H1 (cell line): ENCODE measurements at regions not wholly inside any gene's neighbourhood (a gene's known extent, or its start where the extent isn't known, plus 50 kb on each side); places are given as distances from the start of the nearest gene placed in this dataset.

Source experiments
- CTCF ChIA-PET: fragments of 300-600 bp; sonication (Branson Sonifier 250); formaldehyde crosslinking; loops from one replicate; lab custom pipeline; 2021; ENCODE audit not compliant: partially characterized antibody; lab: Charles Lee
- POLR2A ChIA-PET: fragments of 300-600 bp; sonication (Branson Sonifier 250); formaldehyde crosslinking; loops from one replicate; lab custom pipeline; 2021; ENCODE audit warnings: inconsistent platforms; ENCODE audit not compliant: partially characterized antibody; lab: Charles Lee
- DNase-seq, 2 experiments: peaks; one replicate each; pipeline versions ENCODE4 v3.0.0 to v3.0.0-alpha.2; 2010 to 2022; ENCODE audit warnings: low spot score in 2 of 2, low read depth in 1 of 2, mixed read lengths in 1 of 2
- FAIRE-seq: peaks from 2 replicates; lab custom pipeline; 2011; peaks lifted over from hg19 to GRCh38; lab: Jason Lieb, UNC
- H2AFZ ChIP-seq: 2 replicates; pipeline ENCODE4 v1.8.1; 2012; ENCODE audit warnings: low read length, inconsistent platforms
- H2AK5ac ChIP-seq: 2 replicates; pipeline ENCODE4 v1.6.1; 2013; ENCODE audit warnings: low read depth, low read length
- H2BK120ac ChIP-seq: replicated peaks from 2 replicates; pipeline ENCODE3; 2013; ENCODE audit warnings: low read depth, low read length, inconsistent platforms
- H2BK12ac ChIP-seq: 2 replicates; pipeline ENCODE4 v1.6.1; 2013; ENCODE audit warnings: low read depth, low read length
- H2BK15ac ChIP-seq: 2 replicates; pipeline ENCODE4 v1.6.1; 2013; ENCODE audit warnings: low read length
- H2BK20ac ChIP-seq: 2 replicates; pipeline ENCODE4 v1.6.1; 2013; ENCODE audit warnings: low read length
- H2BK5ac ChIP-seq: 2 replicates; pipeline ENCODE4 v1.6.1; 2013; ENCODE audit warnings: low read depth, low read length
- H3K14ac ChIP-seq: 2 replicates; pipeline ENCODE4 v1.6.1; 2013; ENCODE audit warnings: inconsistent platforms; ENCODE audit not compliant: insufficient read length
- H3K18ac ChIP-seq: 2 replicates; pipeline ENCODE4 v1.6.1; 2013; ENCODE audit warnings: low read length; ENCODE audit errors: extremely low read depth
- H3K23ac ChIP-seq: 2 replicates; pipeline ENCODE4 v1.6.1; 2013; ENCODE audit warnings: inconsistent platforms; ENCODE audit not compliant: insufficient read length
- H3K23me2 ChIP-seq: 2 replicates; pipeline ENCODE4 v1.6.1; 2013; ENCODE audit warnings: low read depth, low read length
- H3K27ac ChIP-seq: 2 replicates; pipeline ENCODE4 v1.6.1; 2011; ENCODE audit warnings: low read depth, low read length, inconsistent platforms
- H3K27me3 ChIP-seq, 4 experiments: replicated peaks in 1 of 4; 1 replicate in 1 of 4; 2 replicates in 3 of 4; pipeline versions ENCODE4 v1.6.1 to v1.8.1; 2011 to 2013; ENCODE audit warnings: low read length in 3 of 4, mild to moderate bottlenecking in 3 of 4, inconsistent platforms in 2 of 4, mixed read lengths in 2 of 4, moderate library complexity in 1 of 4; ENCODE audit not compliant: control insufficient read depth in 3 of 4, insufficient read depth in 3 of 4; ENCODE audit errors: extremely low read depth in 1 of 4
- H3K36me3 ChIP-seq, 4 experiments: 2 replicates each; pipeline versions ENCODE4 v1.6.1 to v1.8.1; 2011 to 2013; ENCODE audit warnings: mild to moderate bottlenecking in 4 of 4, low read length in 3 of 4, moderate library complexity in 2 of 4, control low read depth in 1 of 4, inconsistent platforms in 1 of 4; ENCODE audit not compliant: insufficient read depth in 4 of 4, control insufficient read depth in 2 of 4
- H3K4ac ChIP-seq: replicated peaks from 2 replicates; pipeline ENCODE3; 2013; ENCODE audit warnings: low read length, low read depth, mixed read lengths, inconsistent platforms; ENCODE audit not compliant: insufficient read length
- H3K4me1 ChIP-seq, 4 experiments: replicated peaks in 1 of 4; 1 replicate in 1 of 4; 2 replicates in 3 of 4; pipeline versions ENCODE4 v1.6.1 to v1.8.1; 2011 to 2013; ENCODE audit warnings: low read length in 3 of 4, inconsistent platforms in 2 of 4, mixed read lengths in 1 of 4; ENCODE audit not compliant: insufficient read depth in 4 of 4, control insufficient read depth in 3 of 4
- H3K4me2 ChIP-seq, 2 experiments: 2 replicates each; pipeline versions ENCODE4 v1.6.1 to v1.8.1; 2011 to 2013; ENCODE audit warnings: low read depth in 2 of 2, low read length in 2 of 2, control low read depth in 1 of 2, inconsistent platforms in 1 of 2, mild to moderate bottlenecking in 1 of 2; ENCODE audit not compliant: insufficient read depth in 1 of 2
- H3K4me3 ChIP-seq, 4 experiments: fragments of 200-600, 300-600 bp in 1 of 4; sonication (generic), shearing (Covaris generic), sonication (Bioruptor Twin) in 1 of 4; 2 replicates each; pipeline versions ENCODE4 v1.5.1 to v1.8.1; 2011 to 2016; ENCODE audit warnings: low read length in 4 of 4, low read depth in 3 of 4, control low read depth in 2 of 4, inconsistent platforms in 2 of 4, mild to moderate bottlenecking in 2 of 4, mixed read lengths in 1 of 4, moderate library complexity in 1 of 4; ENCODE audit not compliant: insufficient read depth in 2 of 4; ENCODE audit errors: extremely low read depth in 1 of 4
- H3K56ac ChIP-seq: replicated peaks from 2 replicates; pipeline ENCODE3; 2013; ENCODE audit warnings: low read depth, mild to moderate bottlenecking, mixed read lengths, low read length, inconsistent platforms; ENCODE audit not compliant: insufficient read length
- H3K79me1 ChIP-seq: 2 replicates; pipeline ENCODE4 v1.6.1; 2013; ENCODE audit warnings: low read depth, low read length, control low read depth
- H3K79me2 ChIP-seq, 2 experiments: 2 replicates each; pipeline versions ENCODE4 v1.6.1 to v1.8.1; 2012 to 2013; ENCODE audit warnings: low read length in 2 of 2, mild to moderate bottlenecking in 2 of 2, inconsistent platforms in 1 of 2; ENCODE audit not compliant: insufficient read depth in 2 of 2, control insufficient read depth in 1 of 2
- H3K9ac ChIP-seq, 4 experiments: replicated peaks in 1 of 4; 1 replicate in 1 of 4; 2 replicates in 3 of 4; pipeline versions ENCODE4 v1.6.1 to v1.8.1; 2011 to 2013; ENCODE audit warnings: low read depth in 3 of 4, low read length in 3 of 4, control low read depth in 2 of 4, mild to moderate bottlenecking in 2 of 4, moderate library complexity in 2 of 4, inconsistent platforms in 1 of 4; ENCODE audit errors: extremely low read depth in 1 of 4
- H3K9me3 ChIP-seq, 2 experiments: 2 replicates each; pipeline versions ENCODE4 v1.6.1 to v1.8.1; 2012 to 2013; ENCODE audit warnings: mild to moderate bottlenecking in 2 of 2, moderate library complexity in 2 of 2, control low read depth in 1 of 2, inconsistent platforms in 1 of 2, low read depth in 1 of 2, low read length in 1 of 2, mixed read lengths in 1 of 2; ENCODE audit not compliant: insufficient read depth in 2 of 2
- H4K20me1 ChIP-seq, 2 experiments: replicated peaks in 1 of 2; 2 replicates each; pipeline versions ENCODE3 to v1.8.1; 2011 to 2013; ENCODE audit warnings: inconsistent platforms in 2 of 2, low read length in 2 of 2, mild to moderate bottlenecking in 1 of 2; ENCODE audit not compliant: insufficient read depth in 2 of 2, control insufficient read depth in 1 of 2
- H4K5ac ChIP-seq: 2 replicates; pipeline ENCODE4 v1.6.1; 2013; ENCODE audit warnings: low read length, low read depth, mixed read lengths, inconsistent platforms; ENCODE audit not compliant: insufficient read length
- H4K8ac ChIP-seq: 2 replicates; pipeline ENCODE4 v1.8.0; 2013; ENCODE audit warnings: mild to moderate bottlenecking, moderate library complexity, low read length, inconsistent platforms; ENCODE audit not compliant: insufficient read depth; ENCODE audit errors: extremely low read depth
- H4K91ac ChIP-seq: replicated peaks from 2 replicates; pipeline ENCODE3; 2013; ENCODE audit warnings: low read length, mixed read lengths, inconsistent platforms; ENCODE audit not compliant: insufficient read length
- CEBPB ChIP-seq: IDR thresholded peaks from 2 replicates; pipeline ENCODE4 v1.6.1; 2012; ENCODE audit warnings: low read depth, low read length
- E2F6 ChIP-seq: IDR thresholded peaks from 2 replicates; pipeline ENCODE4 v1.6.1; 2012; ENCODE audit warnings: inconsistent platforms
- HDAC2 ChIP-seq, 2 experiments: fragments of 300-600 bp in 1 of 2; sonication (generic) in 1 of 2; IDR thresholded peaks; 2 replicates each; pipeline ENCODE4 v1.6.1; 2011 to 2012; ENCODE audit warnings: low read depth in 2 of 2, low read length in 2 of 2, mild to moderate bottlenecking in 2 of 2, moderate library complexity in 2 of 2, borderline replicate concordance in 1 of 2, inconsistent platforms in 1 of 2
- POU5F1 ChIP-seq: IDR thresholded peaks from 2 replicates; pipeline ENCODE4 v1.6.1; 2011; ENCODE audit warnings: low read depth, mild to moderate bottlenecking, low read length, moderate library complexity
- RNF2 ChIP-seq: fragments of 200-900, 300-1000 bp; sonication (generic); IDR thresholded peaks from 2 replicates; pipeline ENCODE4 v1.7.1; 2016; ENCODE audit warnings: borderline replicate concordance, low read depth, mild to moderate bottlenecking, antibody characterized with exemption, low read length; ENCODE audit not compliant: poor library complexity, severe bottlenecking; ENCODE audit errors: missing control alignments
- TAF7 ChIP-seq: optimal IDR thresholded peaks from 2 replicates; pipeline ENCODE3; 2011; ENCODE audit warnings: low read depth, mild to moderate bottlenecking, inconsistent platforms, low read length, moderate library complexity, borderline replicate concordance
- TCF12 ChIP-seq: IDR thresholded peaks from 2 replicates; pipeline ENCODE4 v1.6.1; 2011; ENCODE audit warnings: low read depth, mild to moderate bottlenecking, low read length
- WGBS, 2 experiments: shearing (Covaris generic) in 1 of 2; methylation state at CpG; one replicate each; pipeline versions ENCODE4 v1.1.6 to v1.1.7; 2013 to 2015; ENCODE audit warnings: low lambda C conversion rate in 2 of 2, mixed read lengths in 2 of 2, inconsistent platforms in 1 of 2, low coverage in 1 of 2, missing lambda C conversion rate in 1 of 2; ENCODE audit not compliant: insufficient replicate concordance in 2 of 2, insufficient coverage in 1 of 2, insufficient read length in 1 of 2; ENCODE audit errors: extremely low coverage in 1 of 2, missing lambda C conversion rate in 1 of 2; 5-methylcytosine and 5-hydroxymethylcytosine counted together

DNA sequence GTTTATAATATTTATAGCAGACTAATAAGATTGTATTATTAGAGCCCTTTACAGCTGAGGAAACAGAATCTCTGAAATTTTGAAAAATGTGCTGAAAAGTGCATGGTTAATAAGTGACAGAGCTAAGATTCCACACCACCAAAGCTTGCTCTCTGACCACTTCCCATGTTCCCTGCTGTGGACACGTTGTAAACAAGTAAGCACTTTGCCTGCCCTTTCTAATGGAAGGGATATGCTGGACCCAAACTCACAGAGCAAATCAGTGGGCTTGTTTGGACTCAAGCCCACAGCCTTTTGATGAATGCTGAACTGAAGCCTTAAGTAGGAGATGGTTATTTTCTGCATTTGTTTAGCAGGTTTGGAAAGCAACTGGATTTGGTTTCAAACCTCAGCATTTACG, 214.0 kb upstream of the TMEM72 start:
- no peak overlapping the region for H2BK120ac ChIP-seq
- no peaks in the 10 kb centered on the region for H3K27me3 ChIP-seq
- peak overlapping the region; percentile 84 for H2AFZ ChIP-seq
- no peaks in the 10 kb centered on the region for H4K20me1 ChIP-seq
- no peak overlapping the region for H4K91ac ChIP-seq
- POLR2A ChIA-PET, result no interaction called here
- H4K5ac ChIP-seq, result no peak overlapping the region
- H3K18ac ChIP-seq, result no peak overlapping the region
- no peak overlapping the region for H3K4me2 ChIP-seq
- H3K9ac ChIP-seq, result no peak overlapping the region
- no peak overlapping the region for H3K23ac ChIP-seq
- H3K56ac ChIP-seq, result no peak overlapping the region
- no peak for TF ChIP-seq CEBPB
- no peak for TF ChIP-seq TCF12
- TF ChIP-seq TAF7, result no peak
- TF ChIP-seq RNF2, result no peak
- no peak for TF ChIP-seq POU5F1
- no peak for TF ChIP-seq HDAC2 (IDR thresholded peaks at IDR 0.05; ENCODE audit: borderline replicate concordance in 1 of 2, low read depth in 2 of 2, low read length in 2 of 2)
- TF ChIP-seq E2F6, result no peak
- TF ChIP-seq, all 59 proteins: peak for 0
- Histone ChIP-seq H2BK15ac (no peak overlapping the region), H3K4ac (no peak overlapping the region), H2BK5ac (no peak overlapping the region), H2BK12ac (no peak overlapping the region), H3K4me1 (no peaks in the 10 kb centered on the region), H4K8ac (no peak overlapping the region), H3K14ac (no peak overlapping the region), H3K27ac (no peak overlapping the region), H3K23me2 (no peaks in the 10 kb centered on the region; the same call in 1 of the 2 replicates), H2AK5ac (no peak overlapping the region), H3K79me1 (no peaks in the 10 kb centered on the region), H3K9me3 (0 out of 4 replicates have a peak, but pooled peaks cover 0 to 3% of the 10 kb centered on the region in 2 experiments), H3K4me3 (no peak overlapping the region), H3K79me2 (no peaks in the 10 kb centered on the region), H2BK20ac (no peak overlapping the region), H3K36me3 (no peaks in the 10 kb centered on the region)
- CTCF ChIA-PET, result interaction anchor here (1.0 to 2.1 kb wide), 5 partner anchors 12 to 161 kb away, joined by 3 to 5 read pairs (median 4); no protein-coding TSS in a partner anchor
- no peak for DNase-seq
- FAIRE-seq, result no peak
- 68% methylated on average over 2 of the region's 2 CpGs; no CpG with 5 or more reads in 1 of the 2 experiments for WGBS, 2 experiments
